GM21390 (cell line): ENCODE measurements at regions not wholly inside any gene's neighbourhood (a gene's known extent, or its start where the extent isn't known, plus 50 kb on each side); places are given as distances from the start of the nearest gene placed in this dataset.

Experiments
- ATAC-seq: cut with Tn5 transposase; IDR thresholded peaks from one replicate; pipeline ENCODE4 v1.9.1; 2021; ENCODE audit not compliant: unreplicated experiment

DNA sequence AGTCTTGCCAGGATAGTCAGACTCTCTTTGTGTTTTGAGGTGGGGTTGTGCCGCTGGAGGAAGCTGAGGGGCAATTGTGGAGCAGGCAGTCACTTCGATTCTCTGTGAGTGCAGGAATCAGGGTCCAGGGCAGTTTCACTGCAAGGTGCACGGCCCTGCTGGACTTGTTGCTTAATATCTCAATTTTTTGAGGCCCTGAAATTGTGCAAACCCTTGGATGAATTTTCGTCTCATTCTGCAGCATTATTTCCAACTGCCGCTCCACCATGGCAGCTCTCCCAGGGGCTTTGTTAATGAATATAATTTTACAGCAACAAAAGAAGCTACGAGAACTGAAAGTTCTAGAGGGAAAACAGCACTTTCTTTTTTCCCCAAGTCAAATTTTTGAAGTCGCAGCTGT lies 531.9 kb downstream of the QKI start:
- ATAC-seq: no peak

DNA sequence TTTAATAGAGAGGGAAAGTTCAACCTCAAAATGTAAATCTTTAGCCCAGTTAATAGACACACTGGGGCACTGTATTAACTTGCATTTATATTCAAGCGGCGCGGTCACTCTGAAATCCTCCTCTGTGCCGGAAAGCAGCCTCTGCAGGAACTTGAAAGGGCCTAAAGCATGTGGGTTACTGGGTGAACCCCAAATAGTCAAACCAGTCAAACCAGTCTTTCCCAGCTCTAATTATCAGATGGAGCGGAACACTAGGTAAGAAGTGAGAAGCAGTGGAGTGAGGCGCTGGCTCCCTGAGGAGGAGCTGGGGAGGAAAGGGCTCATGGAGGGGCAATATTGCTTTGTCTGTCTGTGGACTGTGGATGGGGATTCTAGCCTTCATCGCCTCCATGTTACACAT lies 531.3 kb downstream of the QKI start:
- no peak for ATAC-seq

- ATAC-seq: no peak
These were observed 530.4 kb downstream of the QKI start for GRCh38 chr6:163944897-163945296.

- no peak for ATAC-seq
These were observed 529.3 kb downstream of the QKI start for GRCh38 chr6:163943607-163944385.

DNA sequence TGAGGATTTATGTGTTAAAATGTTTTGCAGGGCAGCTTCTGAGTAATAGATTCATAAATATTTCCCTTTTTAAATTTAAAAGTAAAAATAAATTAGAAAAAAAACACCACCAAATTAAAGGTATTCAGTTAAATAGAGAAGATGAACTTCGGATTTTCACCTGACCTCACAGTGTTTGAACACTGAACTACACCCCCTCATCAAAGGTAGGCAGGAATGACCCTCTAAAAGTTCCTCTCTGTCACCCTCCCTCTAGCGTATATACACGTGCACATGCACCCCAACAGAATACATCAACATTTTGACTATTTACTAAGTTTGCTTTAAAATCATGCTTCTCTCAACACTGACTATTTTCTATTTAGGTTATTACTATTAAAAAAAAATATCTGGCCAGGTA lies 528.3 kb downstream of the QKI start:
- no peak for ATAC-seq

DNA sequence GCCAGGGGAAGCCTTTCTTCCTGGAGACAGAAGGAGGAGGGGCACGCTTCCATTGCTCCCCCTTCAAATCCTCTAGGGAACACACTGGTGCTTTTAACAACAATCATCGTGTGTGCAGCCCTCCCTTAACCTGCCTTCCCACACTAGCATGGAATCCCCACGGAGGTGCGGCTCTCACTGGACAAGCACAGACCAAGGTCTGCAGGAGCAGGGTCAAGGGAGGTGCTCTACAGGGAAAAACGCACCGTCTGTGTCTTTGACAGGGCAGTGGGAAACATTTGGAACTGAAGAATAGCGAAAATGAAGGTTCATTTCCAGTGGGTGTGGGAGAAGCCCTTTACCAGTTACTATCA lies 527.1 kb downstream of the QKI start:
- ATAC-seq: no peak

- ATAC-seq: no peak
These were observed 526.4 kb downstream of the QKI start for GRCh38 chr6:163940705-163941623.

DNA sequence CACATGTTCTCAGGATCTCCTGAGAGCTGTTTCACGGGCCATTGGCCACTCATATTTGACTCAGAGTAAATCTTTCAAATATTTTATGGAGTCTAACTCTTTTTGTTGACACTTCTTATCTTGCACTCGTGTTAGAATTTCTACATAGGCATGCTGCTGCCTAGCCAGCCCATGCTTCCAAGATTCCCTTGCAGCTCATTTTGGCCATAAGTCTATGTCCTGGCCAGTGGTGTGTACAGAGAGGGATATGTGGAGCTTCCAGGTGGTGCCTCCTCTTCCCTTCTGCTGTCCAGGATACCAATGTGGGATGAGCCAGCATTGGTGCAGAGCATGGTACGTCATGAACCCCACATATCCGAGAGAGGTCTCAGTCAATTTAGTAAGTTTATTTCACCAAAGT lies 522.6 kb downstream of the QKI start:
- ATAC-seq: no peak

DNA sequence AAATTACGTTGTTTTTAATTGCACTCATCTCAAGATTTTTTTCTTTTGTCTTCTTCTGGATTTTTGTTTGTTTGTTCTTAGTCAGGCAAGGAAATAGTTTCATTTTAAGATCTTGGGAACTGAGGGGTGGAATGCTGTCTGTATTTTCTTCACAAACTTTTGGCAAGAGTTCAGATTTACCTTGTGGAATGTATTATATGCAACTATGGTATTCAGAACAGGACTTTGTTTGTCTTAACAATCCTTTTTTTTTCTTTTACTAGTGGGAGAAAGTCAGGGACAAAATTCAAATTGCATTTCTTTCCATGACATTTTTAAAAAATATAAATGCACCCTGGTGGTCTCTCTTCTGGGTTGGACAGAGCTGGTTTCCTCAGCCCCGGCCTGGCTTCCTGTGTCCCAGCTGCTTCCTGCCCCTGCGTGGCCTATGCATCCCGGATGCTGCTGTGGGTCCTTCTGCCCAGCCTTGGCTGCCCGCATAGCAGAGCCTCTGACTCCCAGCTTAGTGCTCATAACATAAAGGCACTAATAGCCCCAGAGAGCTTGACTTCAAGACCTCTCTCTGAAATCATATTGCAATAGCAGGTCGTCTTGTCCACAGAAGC lies 520.7 kb downstream of the QKI start:
- no peak for ATAC-seq

- ATAC-seq: no peak
These were observed 515.5 kb downstream of the QKI start for GRCh38 chr6:163930012-163930411.

DNA sequence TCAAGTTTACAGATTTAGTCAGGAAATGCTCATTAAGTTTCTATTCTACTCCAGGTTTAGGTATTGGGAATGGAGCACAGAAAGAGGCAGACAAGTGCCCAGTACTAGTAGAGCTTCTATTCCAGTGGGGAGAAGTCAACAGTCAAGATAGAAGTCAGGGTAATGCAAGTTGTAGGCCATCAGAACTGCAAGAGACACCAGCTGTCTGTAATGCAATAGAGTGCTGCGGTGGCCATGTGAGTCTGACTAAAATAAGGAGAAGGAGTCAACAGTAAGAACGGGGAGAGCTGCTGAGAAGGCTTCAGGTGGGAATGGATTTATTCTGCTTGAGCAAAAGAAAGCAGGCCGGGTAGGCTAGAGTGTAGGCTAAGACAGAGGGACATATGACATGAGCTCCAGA lies 515.0 kb downstream of the QKI start:
- no peak for ATAC-seq

GRCh38 chr6:163926642-163927041 lies 512.1 kb downstream of the QKI start:
- ATAC-seq: no peak

- ATAC-seq: no peak
These were observed 511.3 kb downstream of the QKI start for GRCh38 chr6:163925839-163926238.

DNA sequence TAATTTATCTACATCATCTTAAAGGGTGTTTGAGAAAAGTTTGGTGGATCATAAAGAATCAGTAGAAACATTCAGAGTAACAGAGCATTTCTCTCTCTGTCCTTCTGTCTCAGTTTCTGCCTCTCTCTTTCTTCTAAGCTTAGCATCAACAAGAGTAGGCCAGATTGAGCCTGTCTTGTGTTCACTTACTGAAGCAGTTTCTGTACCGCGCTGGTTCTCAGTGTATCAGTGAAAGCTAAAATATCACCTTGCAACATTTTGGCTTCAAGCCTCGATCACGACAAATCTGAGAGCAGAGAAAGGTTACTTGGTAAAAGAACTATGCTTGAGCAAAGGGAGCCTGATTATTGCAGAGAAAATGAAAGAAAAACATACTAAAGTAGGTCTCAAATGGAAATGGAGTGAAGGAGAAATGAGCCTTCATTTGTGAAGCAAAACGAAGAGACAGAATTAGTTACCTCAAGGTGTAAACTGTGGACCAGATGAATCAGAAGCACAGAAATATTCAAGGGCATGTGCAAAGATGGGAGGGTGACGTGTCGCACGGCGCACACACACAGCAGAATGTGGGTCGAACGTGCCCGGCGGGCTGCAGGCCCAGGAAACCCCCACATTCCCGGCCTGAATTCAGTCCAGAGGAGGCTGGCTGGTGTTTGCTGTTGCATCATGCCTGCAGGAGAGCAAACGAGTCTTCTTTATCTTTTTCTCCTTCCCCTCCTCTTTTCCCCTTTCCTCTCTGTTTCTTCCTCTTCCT lies 509.3 kb downstream of the QKI start:
- ATAC-seq: no peak

GRCh38 chr6:163922562-163922961 lies 508.0 kb downstream of the QKI start:
- no peak for ATAC-seq

DNA sequence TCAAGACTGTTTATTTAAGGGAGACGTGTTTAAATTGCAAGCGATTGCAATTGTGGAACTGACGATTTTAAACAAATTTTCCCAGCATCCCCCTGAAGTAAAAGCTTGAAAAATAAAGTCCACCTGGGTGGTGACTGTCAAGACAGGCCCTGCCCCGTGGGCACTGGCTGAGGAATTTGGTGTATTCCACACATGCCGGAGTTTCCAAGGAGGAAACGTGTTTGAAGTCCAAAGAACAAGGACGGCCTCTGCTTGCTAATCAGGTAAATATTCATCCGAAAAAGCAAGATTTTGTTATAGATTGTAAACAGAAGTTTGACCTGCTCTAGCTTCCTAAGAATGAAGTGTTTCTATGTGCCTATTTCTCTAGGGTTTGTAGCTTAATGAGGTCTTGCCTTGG lies 505.1 kb downstream of the QKI start:
- ATAC-seq: no peak

DNA sequence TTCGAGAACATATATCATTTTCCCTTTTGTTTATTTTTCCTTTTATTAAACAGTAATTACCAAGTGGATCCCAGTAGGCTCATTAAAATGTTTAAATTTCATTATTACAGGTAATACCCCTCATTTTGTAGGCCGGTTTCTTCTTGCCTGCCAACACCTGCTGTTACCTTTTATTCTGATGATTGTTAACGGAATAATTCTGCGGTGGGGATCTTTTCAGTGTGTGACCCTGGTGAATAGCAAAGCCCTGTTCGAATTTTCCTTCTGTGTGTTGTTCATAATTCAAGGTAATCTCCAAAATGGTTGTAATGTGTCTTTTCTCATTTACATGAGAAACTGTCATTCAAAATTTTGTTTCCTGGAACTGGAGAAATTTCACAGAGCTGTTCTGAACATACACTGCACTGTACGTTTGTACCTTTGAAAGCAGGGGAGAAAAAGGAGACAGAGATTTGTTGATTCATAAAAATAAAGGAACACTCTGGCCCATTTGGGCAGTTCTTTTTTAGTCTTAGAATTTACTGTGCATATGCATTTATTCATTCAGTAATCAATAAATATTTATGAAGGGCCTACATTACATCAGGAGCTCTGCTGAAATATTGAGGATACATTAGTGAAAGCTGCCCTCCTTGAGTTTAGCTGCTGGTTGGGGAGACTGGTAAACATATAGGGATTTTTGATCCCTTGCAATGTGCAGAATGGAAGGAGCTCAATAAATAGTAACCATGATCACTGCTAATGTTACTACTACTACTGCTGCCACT lies 502.0 kb downstream of the QKI start:
- ATAC-seq: no peak

DNA sequence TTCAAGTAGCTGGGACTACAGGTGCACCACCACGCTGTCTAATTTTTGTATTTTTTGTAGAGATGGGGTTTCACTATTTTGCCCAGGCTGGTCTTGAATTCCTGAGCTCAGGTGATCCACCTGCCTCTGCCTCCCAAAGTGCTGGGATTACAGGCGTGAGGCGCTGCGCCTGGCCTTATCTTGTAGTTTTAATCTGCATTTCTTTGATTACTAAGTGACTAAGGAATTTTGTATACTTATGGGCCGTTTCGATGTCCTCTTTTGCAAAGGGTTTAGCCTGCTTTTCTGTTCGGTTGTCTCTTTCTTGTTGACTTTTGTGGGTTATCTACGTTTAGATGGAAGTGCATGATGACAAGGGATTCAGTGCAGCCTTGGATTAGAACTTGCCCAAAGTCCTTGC lies 500.6 kb downstream of the QKI start:
- ATAC-seq: no peak

DNA sequence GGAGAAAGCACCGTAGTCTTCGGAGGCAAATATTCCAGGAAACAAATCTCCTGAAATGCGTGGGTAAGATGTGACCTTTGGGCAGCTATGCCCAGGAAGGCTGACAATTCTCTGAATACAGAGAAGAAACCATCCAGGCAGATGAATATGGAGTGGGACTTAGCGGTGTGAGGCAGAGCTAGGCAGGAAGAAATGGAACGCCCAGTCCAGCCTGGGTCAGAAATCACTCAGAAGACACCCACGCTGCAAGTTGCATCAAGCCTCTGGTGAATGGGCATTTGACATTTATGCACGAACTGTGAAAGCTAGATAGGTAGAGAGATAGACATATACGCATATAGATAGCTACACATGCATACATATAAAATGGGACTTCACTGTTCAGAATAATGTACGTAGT lies 498.5 kb downstream of the QKI start:
- ATAC-seq: no peak

DNA sequence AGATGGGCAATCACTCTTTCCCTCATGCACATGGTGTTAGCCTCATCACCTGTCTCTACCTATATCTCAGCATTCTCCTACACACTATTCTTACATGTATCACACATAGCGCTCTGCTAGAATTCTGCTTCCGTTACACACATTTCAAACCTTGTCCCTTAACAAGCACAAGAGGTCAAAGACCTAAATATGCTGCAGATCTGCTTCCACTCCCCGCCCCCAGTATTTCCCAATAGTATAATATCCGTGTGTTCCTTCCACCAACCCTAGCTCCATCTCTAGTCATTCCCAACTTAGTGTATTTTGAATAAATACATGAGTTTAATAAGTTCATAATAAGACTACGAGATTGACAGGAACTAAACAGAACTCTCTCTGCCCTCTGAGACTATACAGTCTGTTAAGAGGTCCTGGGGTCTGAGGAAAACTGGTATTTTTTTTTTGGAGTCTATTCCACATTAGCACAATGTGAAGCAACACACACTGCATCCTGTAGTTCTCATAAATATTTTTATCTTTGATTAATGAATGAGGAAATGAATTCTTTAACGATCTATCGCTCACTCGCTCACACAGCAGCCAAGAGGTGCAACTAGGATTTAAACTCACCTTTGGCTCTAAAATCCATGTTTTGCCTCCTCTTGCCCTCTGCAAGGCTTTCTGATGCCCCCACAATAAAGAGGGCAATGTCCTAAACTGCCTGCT lies 491.6 kb downstream of the QKI start:
- ATAC-seq: no peak
